GM19238 (cell line): ENCODE measurements at regions not wholly inside any gene's neighbourhood (a gene's known extent, or its start where the extent isn't known, plus 50 kb on each side); places are given as distances from the start of the nearest gene placed in this dataset.

Source experiments
- DNase-seq: peaks from one replicate; pipeline ENCODE4 v3.0.0; 2011; ENCODE audit warnings: low spot score; ENCODE audit not compliant: insufficient read length

GRCh38 chr3:81048058-81048665 is 713.3 kb downstream of the GBE1 start:
- no peak for DNase-seq

DNA sequence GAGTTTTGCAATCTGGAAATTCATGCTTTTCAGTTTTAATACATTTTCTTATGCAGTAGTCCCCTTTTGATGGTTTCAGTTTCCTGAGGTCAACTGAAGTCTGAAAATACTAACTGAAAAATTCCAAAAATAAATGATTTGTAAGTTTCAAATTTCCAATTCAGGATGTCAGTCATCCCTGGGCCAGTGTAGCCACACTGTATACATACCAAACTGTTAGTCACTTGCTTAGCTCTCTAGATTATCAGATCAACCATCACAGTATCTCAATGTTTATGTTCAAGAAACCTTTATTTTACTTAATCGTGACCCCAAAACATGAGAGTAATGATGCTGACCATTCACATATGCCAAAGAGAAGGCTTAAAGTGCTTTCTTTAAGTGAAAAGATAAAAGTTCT is 715.5 kb downstream of the GBE1 start:
- DNase-seq: no peak

- no peak for DNase-seq
These were observed 716.2 kb downstream of the GBE1 start for GRCh38 chr3:81045246-81045645.

- no peak for DNase-seq
These were observed 717.7 kb downstream of the GBE1 start for GRCh38 chr3:81043660-81044199.

- DNase-seq: no peak
These were observed 718.4 kb downstream of the GBE1 start for GRCh38 chr3:81043009-81043408.

DNA sequence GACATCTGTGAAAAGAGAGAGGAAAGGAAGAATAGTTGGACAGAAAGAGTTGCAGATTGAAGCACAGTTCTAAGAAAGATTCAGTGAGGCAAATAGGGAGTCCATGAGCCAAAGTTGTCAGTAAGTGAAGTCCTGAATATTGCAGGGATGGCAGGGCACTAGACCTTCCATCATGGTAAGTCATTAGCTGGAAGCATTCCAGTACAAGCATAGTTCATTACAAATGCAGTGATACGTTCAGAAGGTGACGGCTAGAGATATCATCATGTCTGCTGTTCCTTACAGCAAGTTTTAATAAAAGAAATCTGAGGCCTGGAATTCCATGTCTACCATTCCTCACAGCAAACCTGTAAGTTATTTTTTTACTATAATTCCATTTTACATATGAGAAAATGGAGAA is 720.1 kb downstream of the GBE1 start:
- no peak for DNase-seq

- DNase-seq: no peak
These were observed 721.3 kb downstream of the GBE1 start for GRCh38 chr3:81040107-81040506.

- DNase-seq: no peak
These were observed 727.8 kb downstream of the GBE1 start for GRCh38 chr3:81033684-81034083.

- DNase-seq: no peak
These were observed 728.3 kb downstream of the GBE1 start for GRCh38 chr3:81033185-81033584.

DNA sequence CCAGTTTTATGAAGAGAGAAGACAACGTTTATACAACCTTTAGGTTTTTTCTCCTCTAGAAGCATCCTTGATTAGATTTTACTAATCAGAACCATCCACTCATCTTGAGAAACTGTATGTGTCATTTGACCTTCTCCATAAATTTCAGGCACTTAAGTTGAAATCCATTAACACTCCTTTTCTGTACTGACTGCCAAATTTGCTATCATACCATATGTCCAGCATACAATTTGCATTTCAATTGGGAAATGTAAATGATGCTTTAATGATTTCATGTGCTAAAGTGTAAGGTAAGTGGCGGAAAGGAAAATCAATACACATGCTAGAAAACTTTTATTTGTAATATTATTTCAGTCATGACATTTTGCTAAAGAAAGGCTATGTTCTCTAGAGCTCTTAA is 731.6 kb downstream of the GBE1 start:
- DNase-seq: no peak

DNA sequence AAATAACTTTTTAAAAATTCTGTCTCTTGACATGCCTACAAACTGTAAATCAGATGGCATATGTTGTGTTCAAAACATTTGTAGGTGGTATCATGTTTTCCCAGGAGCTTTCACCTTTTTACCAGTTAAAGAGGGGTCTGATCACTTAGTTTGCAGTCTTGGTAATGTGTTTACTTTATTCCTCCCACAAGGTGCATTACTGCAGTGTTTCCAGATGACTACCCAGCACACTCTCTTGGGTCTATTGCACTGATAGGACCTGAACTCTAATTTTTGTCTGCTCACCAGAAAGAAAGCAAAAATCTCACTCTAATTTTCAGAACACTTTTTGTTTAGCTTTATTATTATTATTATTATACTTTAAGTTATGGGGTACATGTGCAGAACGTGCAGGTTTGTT is 734.1 kb downstream of the GBE1 start:
- no peak for DNase-seq

- no peak for DNase-seq
These were observed 736.9 kb downstream of the GBE1 start for GRCh38 chr3:81024560-81024959.

- DNase-seq: no peak
These were observed 739.1 kb downstream of the GBE1 start for GRCh38 chr3:81022339-81022738.

GRCh38 chr3:81013360-81013759 is 748.1 kb downstream of the GBE1 start:
- no peak for DNase-seq

DNA sequence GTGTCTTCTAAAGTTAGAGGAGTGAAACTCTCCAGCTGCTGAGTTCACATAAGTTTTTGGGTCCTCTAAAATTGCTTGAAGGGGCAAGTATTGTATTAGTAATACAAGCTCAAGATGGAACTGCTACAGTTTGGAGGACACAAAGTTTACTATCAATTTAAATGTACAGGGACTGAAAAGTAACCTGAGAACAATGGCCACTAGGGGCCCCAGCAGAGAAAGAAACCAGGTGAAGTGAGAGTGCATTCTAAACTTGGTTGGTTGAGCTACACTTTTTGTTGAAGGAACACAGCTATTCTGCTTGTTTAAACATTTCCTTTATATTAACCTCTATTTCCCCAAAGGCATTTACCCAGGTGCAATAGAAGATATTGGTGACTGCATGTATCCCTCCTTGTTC is 755.5 kb downstream of the GBE1 start:
- DNase-seq: no peak

- DNase-seq: no peak
These were observed 757.6 kb downstream of the GBE1 start for GRCh38 chr3:81003817-81004216.

GRCh38 chr3:81003008-81003645 is 758.3 kb downstream of the GBE1 start:
- DNase-seq: no peak

- DNase-seq: no peak
These were observed 762.0 kb downstream of the GBE1 start for GRCh38 chr3:80999481-80999880.

DNA sequence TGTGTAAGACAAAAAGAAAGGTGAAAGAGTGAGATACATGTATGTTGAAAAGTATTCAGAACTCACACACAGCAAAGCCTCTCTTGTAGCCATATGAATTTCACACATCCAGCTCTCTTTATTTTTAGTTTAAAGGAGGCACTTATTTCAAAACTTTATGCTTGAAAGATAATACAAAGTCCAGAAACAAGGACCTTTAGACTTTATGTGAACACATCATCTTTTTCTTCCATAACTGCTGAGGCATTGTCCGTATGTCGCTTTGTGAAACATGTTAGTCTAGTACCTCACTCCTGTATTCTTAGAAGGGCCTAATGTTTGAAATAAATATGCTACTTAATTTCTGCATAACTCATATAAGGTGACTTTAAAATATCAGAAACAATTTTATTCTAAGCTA is 763.4 kb downstream of the GBE1 start:
- no peak for DNase-seq

GRCh38 chr3:80997622-80998021 is 763.8 kb downstream of the GBE1 start:
- no peak for DNase-seq

DNA sequence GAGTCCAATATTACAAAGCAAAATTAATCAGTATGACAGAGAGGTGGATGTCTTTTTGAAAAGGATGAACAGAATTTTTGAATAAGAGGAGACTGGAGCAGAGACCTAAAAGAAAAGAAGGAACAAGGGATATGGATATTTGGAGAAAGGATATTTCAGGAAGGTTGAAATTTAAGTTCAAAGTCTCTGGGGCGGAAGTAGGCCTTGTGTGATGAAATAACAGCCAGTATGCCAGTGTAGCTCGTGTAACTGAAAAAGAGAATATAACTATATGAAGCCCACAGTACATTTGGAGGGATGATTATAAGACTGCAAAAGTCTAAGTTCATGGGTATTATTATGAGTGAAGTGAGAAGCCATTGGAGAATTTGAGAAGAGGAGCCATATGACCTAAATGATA is 766.7 kb downstream of the GBE1 start:
- DNase-seq: no peak

GRCh38 chr3:80994085-80994665 is 767.3 kb downstream of the GBE1 start:
- DNase-seq: no peak
